ENCODE measurements at regions not wholly inside any gene's neighbourhood (a gene's known extent, or its start where the extent isn't known, plus 50 kb on each side); places are given as distances from the start of the nearest gene placed in this dataset.

DNA sequence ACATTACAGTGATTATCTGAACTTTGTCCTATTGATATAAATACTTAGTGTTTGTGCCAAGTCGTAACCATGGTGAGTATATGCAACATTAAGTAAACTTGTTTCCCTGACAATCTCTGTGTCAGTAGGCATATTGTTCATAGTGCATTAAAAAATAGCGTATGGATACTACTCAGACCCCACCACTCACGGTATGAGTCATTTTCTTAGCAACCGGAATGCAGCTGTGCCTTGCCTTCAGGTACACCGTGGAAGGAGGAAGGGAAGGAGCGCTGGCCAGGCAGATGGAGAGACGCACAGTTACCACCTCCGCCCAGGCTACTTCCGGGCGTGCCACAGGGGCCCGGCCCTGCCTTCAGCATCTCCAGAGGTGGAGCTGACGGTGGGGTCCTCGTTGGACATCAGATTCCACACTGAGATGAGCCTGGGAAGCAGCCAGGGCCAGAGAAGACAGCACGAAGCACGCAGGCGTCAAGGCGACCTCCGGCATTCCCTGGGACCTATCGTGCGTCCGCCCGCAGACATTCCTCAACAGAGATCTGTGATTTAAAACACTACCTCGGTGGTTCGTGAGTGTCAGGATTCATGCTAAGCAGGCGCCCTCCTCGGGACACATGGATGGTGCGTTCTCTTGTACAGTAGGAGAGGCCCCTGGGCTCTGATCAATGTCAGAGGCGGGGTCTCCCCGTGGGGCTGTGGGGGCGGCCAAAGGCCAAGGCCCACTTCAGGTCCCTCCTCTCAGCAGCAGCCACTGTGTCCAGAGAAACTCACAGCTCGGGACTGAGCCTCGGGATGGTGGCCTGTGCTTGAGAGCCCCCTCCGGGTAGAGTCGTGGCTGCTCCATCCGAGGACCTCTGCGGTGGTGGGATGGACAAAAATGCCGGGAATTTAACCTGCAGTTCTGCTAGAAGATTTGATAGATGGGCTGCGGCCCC lies 82.2 kb upstream of the HDAC4 start:
- TF ChIP-seq, protein P1, sequence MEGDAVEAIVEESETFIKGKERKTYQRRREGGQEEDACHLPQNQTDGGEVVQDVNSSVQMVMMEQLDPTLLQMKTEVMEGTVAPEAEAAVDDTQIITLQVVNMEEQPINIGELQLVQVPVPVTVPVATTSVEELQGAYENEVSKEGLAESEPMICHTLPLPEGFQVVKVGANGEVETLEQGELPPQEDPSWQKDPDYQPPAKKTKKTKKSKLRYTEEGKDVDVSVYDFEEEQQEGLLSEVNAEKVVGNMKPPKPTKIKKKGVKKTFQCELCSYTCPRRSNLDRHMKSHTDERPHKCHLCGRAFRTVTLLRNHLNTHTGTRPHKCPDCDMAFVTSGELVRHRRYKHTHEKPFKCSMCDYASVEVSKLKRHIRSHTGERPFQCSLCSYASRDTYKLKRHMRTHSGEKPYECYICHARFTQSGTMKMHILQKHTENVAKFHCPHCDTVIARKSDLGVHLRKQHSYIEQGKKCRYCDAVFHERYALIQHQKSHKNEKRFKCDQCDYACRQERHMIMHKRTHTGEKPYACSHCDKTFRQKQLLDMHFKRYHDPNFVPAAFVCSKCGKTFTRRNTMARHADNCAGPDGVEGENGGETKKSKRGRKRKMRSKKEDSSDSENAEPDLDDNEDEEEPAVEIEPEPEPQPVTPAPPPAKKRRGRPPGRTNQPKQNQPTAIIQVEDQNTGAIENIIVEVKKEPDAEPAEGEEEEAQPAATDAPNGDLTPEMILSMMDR (IDR thresholded peaks at IDR 0.05), result no peak
- no peak for TF ChIP-seq POLR2A (IDR thresholded peaks at IDR 0.05)
- TF ChIP-seq POLR2AphosphoS5 (IDR thresholded peaks at IDR 0.05), result no peak
